Fibroblast of lung (primary cell): ENCODE measurements at regions not wholly inside any gene's neighbourhood (a gene's known extent, or its start where the extent isn't known, plus 50 kb on each side); places are given as distances from the start of the nearest gene placed in this dataset.

Experiments used
- CTCF ChIP-seq, 2 donors: IDR thresholded peaks in 1 of 2; conservative IDR thresholded peaks in 1 of 2; 1 replicate in 1 of 2; 2 replicates in 1 of 2; pipeline ENCODE4 v1.5.1; 2011 to 2012; ENCODE audit warnings: low read length in 2 of 2, control low read depth in 1 of 2, inconsistent platforms in 1 of 2, low read depth in 1 of 2, mild to moderate bottlenecking in 1 of 2
- EZH2 ChIP-seq: IDR thresholded peaks from 2 replicates; pipeline ENCODE4 v1.5.1; 2012; ENCODE audit warnings: low read length, control low read depth, mild to moderate bottlenecking; ENCODE audit errors: missing control alignments

DNA sequence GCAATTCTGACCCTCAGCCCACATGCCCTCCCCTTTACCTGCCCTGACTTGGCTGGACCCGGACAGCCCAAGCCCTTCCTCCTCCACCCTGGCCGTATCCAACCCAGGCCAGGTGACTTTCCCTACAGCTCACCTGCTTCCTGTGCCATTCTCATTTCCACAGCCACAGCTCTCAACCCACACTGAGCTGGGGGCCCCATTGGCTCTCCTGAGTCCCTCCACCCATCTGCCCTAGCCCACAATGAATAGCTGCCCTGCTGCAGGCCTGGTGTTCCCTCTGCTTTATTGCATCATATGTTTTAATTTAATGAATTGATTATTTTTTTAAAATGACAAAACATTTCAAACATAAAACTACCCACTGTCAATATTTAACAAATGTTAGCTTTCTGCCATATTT, 118.5 kb upstream of the BACH2 start:
- TF ChIP-seq CTCF (conservative IDR thresholded peaks at IDR 0.05 in 1 of 2, IDR thresholded peaks at IDR 0.05 in 1 of 2; ENCODE audit: low read depth in 1 of 2, low read length in 2 of 2) (no peak), EZH2 (no peak)
